ENCODE measurements at regions not wholly inside any gene's neighbourhood (a gene's known extent, or its start where the extent isn't known, plus 50 kb on each side); places are given as distances from the start of the nearest gene placed in this dataset.

DNA sequence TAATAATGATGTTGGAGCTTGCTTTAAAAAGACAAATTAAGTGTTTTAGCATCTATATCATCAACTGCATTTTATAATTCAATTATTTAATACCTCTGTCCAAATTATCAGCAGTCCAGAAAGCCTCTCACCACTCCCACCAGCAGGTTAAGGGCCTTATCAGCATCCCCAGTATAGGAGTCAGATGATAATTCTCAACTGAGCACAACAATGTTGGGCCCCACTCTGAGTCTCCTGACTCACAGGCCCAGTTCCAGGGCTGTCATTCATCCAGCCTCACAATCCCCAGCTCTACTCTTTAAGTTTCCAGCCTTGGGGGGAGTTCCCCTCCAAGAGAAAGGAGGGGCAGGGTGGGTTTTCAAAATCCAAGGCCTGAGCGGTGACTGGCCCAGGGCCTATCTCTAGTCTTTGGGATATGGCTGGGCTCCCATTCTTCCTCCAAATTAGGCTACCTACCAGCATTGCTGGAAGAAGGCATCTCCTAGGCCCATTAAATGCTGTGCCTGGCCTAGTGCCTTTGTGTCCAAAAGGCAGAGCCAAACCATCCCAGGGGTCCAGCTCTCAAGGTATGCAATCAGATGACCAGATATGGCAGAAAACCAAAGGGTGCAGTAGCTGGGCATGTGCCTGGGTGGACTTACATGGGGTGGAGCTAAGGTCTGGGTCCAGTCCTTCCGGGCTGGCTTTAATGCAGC lies 134.1 kb downstream of the GLUL start (continued):
- TF ChIP-seq, protein P1, sequence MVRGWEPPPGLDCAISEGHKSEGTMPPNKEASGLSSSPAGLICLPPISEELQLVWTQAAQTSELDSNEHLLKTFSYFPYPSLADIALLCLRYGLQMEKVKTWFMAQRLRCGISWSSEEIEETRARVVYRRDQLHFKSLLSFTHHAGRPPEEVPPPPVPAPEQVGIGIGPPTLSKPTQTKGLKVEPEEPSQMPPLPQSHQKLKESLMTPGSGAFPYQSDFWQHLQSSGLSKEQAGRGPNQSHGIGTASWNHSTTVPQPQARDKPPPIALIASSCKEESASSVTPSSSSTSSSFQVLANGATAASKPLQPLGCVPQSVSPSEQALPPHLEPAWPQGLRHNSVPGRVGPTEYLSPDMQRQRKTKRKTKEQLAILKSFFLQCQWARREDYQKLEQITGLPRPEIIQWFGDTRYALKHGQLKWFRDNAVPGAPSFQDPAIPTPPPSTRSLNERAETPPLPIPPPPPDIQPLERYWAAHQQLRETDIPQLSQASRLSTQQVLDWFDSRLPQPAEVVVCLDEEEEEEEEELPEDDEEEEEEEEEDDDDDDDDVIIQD (CRISPR knock-in tag; IDR thresholded peaks at IDR 0.05), result 0 out of 2 replicates have a peak, but pooled peaks have one; percentile 47
- TF ChIP-seq, protein P2, sequence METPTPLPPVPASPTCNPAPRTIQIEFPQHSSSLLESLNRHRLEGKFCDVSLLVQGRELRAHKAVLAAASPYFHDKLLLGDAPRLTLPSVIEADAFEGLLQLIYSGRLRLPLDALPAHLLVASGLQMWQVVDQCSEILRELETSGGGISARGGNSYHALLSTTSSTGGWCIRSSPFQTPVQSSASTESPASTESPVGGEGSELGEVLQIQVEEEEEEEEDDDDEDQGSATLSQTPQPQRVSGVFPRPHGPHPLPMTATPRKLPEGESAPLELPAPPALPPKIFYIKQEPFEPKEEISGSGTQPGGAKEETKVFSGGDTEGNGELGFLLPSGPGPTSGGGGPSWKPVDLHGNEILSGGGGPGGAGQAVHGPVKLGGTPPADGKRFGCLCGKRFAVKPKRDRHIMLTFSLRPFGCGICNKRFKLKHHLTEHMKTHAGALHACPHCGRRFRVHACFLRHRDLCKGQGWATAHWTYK (CRISPR knock-in tag; IDR thresholded peaks at IDR 0.05), result peak; percentile 88
- TF ChIP-seq ZNF12 (CRISPR knock-in tag; IDR thresholded peaks at IDR 0.05) (no peak), RFX5 (IDR thresholded peaks at IDR 0.05; ENCODE audit: low read depth, low read length) (no peak), RCOR1 (IDR thresholded peaks at IDR 0.05; ENCODE audit: borderline replicate concordance in 1 of 2, low read depth in 2 of 2, low read length in 2 of 2) (peak in 1 of 2 experiments; percentile 94; a peak in 2 of 4 replicates), ZNF197 (CRISPR knock-in tag; IDR thresholded peaks at IDR 0.05; ENCODE audit: low read depth) (peak; percentile 89; the same call in 1 of the 2 replicates), JUND (IDR thresholded peaks at IDR 0.05; ENCODE audit: borderline replicate concordance, low read depth, low read length) (peak; percentile 83), JUND (tag; IDR thresholded peaks at IDR 0.05; ENCODE audit: borderline replicate concordance, low read depth, low read length) (peak; percentile 64; the same call in 2 of the 3 replicates), GATA2 (CRISPR knock-in tag; IDR thresholded peaks at IDR 0.05) (0 out of 2 replicates have a peak, but pooled peaks have one; percentile 25), BRD4 (IDR thresholded peaks at IDR 0.05) (no peak), ETS2 (tag; IDR thresholded peaks at IDR 0.05; ENCODE audit: borderline replicate concordance, poor library complexity, severe bottlenecking) (no peak), TCF7 (IDR thresholded peaks at IDR 0.05; ENCODE audit: borderline replicate concordance) (peak; percentile 66; the same call in 1 of the 2 replicates), COPS2 (conservative IDR thresholded peaks at IDR 0.05) (no peak), ZNF121 (CRISPR knock-in tag; conservative IDR thresholded peaks at IDR 0.05) (no peak), ZEB2 (IDR thresholded peaks at IDR 0.05) (peak; percentile 57; the same call in 1 of the 2 replicates), ZNF766 (CRISPR knock-in tag; conservative IDR thresholded peaks at IDR 0.05) (peak; percentile 33; the same call in 1 of the 2 replicates), HLTF (IDR thresholded peaks at IDR 0.05) (no peak), ERF (CRISPR knock-in tag; IDR thresholded peaks at IDR 0.05) (0 out of 2 replicates have a peak, but pooled peaks have one; percentile 64), HDAC2 (IDR thresholded peaks at IDR 0.05) (peak; percentile 76; the same call in 1 of the 2 replicates), EP400 (IDR thresholded peaks at IDR 0.05) (no peak; the same call in 1 of the 2 replicates), TRIM24 (IDR thresholded peaks at IDR 0.05) (peak in 1 of 2 experiments; percentile 61; a peak in 2 of 4 replicates), ZNF232 (CRISPR knock-in tag; IDR thresholded peaks at IDR 0.05) (no peak)
- TF ChIP-seq, protein P3, sequence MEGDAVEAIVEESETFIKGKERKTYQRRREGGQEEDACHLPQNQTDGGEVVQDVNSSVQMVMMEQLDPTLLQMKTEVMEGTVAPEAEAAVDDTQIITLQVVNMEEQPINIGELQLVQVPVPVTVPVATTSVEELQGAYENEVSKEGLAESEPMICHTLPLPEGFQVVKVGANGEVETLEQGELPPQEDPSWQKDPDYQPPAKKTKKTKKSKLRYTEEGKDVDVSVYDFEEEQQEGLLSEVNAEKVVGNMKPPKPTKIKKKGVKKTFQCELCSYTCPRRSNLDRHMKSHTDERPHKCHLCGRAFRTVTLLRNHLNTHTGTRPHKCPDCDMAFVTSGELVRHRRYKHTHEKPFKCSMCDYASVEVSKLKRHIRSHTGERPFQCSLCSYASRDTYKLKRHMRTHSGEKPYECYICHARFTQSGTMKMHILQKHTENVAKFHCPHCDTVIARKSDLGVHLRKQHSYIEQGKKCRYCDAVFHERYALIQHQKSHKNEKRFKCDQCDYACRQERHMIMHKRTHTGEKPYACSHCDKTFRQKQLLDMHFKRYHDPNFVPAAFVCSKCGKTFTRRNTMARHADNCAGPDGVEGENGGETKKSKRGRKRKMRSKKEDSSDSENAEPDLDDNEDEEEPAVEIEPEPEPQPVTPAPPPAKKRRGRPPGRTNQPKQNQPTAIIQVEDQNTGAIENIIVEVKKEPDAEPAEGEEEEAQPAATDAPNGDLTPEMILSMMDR (IDR thresholded peaks at IDR 0.05 in 2 of 3, conservative IDR thresholded peaks at IDR 0.05 in 1 of 3; ENCODE audit: insufficient read depth in 2 of 3, low read depth in 1 of 3, low read length in 3 of 3), result peak in 1 of 3 experiments; percentile 22; a peak in 2 of 6 replicates
- TF ChIP-seq, protein P4, sequence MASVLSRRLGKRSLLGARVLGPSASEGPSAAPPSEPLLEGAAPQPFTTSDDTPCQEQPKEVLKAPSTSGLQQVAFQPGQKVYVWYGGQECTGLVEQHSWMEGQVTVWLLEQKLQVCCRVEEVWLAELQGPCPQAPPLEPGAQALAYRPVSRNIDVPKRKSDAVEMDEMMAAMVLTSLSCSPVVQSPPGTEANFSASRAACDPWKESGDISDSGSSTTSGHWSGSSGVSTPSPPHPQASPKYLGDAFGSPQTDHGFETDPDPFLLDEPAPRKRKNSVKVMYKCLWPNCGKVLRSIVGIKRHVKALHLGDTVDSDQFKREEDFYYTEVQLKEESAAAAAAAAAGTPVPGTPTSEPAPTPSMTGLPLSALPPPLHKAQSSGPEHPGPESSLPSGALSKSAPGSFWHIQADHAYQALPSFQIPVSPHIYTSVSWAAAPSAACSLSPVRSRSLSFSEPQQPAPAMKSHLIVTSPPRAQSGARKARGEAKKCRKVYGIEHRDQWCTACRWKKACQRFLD (CRISPR knock-in tag; IDR thresholded peaks at IDR 0.05), result no peak

Measured in K562 (cell line).